Hindlimb muscle (tissue), 1 donor: ENCODE measurements at regions not wholly inside any gene's neighbourhood (a gene's known extent, or its start where the extent isn't known, plus 50 kb on each side); places are given as distances from the start of the nearest gene placed in this dataset.

Source experiments
- DNase-seq: peaks from one replicate; pipeline ENCODE4 v3.0.0-alpha.2; 2013

GRCh38 chr9:88798476-88798875 is 192.8 kb upstream of the S1PR3 start:
- no peak for DNase-seq

- no peak for DNase-seq
These were observed 191.5 kb upstream of the S1PR3 start for GRCh38 chr9:88799541-88800328.

- no peak for DNase-seq
These were observed 191.0 kb upstream of the S1PR3 start for GRCh38 chr9:88800329-88800682.

GRCh38 chr9:88801214-88801796 is 190.0 kb upstream of the S1PR3 start:
- DNase-seq = no peak

GRCh38 chr9:88802533-88802932 is 188.7 kb upstream of the S1PR3 start:
- no peak for DNase-seq

- DNase-seq = no peak
These were observed 187.6 kb upstream of the S1PR3 start for GRCh38 chr9:88803546-88804253.

GRCh38 chr9:88804254-88804596 is 187.0 kb upstream of the S1PR3 start:
- DNase-seq = no peak

GRCh38 chr9:88805217-88805943 is 185.9 kb upstream of the S1PR3 start:
- no peak for DNase-seq

- DNase-seq = no peak
These were observed 183.8 kb upstream of the S1PR3 start for GRCh38 chr9:88807426-88807825.

- DNase-seq = no peak
These were observed 183.1 kb upstream of the S1PR3 start for GRCh38 chr9:88808019-88808656.

GRCh38 chr9:88808761-88809354 is 182.4 kb upstream of the S1PR3 start:
- no peak for DNase-seq

- DNase-seq = no peak
These were observed 181.7 kb upstream of the S1PR3 start for GRCh38 chr9:88809355-88810161.

- no peak for DNase-seq
These were observed 180.4 kb upstream of the S1PR3 start for GRCh38 chr9:88810826-88811225.

GRCh38 chr9:88811511-88811910 is 179.8 kb upstream of the S1PR3 start:
- no peak for DNase-seq

GRCh38 chr9:88812938-88813637 is 178.2 kb upstream of the S1PR3 start:
- no peak for DNase-seq

GRCh38 chr9:88813638-88814209 is 177.5 kb upstream of the S1PR3 start:
- no peak for DNase-seq

- peak; percentile 46 for DNase-seq
These were observed 176.7 kb upstream of the S1PR3 start for GRCh38 chr9:88814577-88814976.

- DNase-seq = no peak
These were observed 175.1 kb upstream of the S1PR3 start for GRCh38 chr9:88816141-88816540.

GRCh38 chr9:88816591-88816990 is 174.7 kb upstream of the S1PR3 start:
- DNase-seq = no peak

- no peak for DNase-seq
These were observed 173.6 kb upstream of the S1PR3 start for GRCh38 chr9:88817628-88818027.
